DMS153 treated with DMSO at 0.1 percent for 48 hours (cell line): ENCODE measurements at regions not wholly inside any gene's neighbourhood (a gene's known extent, or its start where the extent isn't known, plus 50 kb on each side); places are given as distances from the start of the nearest gene placed in this dataset.
"Not testable (repeated sequence)": the region's sequence is repeated elsewhere in the genome, so short reads cannot be mapped to it uniquely, and the experiment has no call there.

Experiments used
- DNase-seq: peaks from one replicate; lab custom pipeline; 2025; ENCODE audit not compliant: unreplicated experiment; lab: John Stamatoyannopoulos, UW

DNA sequence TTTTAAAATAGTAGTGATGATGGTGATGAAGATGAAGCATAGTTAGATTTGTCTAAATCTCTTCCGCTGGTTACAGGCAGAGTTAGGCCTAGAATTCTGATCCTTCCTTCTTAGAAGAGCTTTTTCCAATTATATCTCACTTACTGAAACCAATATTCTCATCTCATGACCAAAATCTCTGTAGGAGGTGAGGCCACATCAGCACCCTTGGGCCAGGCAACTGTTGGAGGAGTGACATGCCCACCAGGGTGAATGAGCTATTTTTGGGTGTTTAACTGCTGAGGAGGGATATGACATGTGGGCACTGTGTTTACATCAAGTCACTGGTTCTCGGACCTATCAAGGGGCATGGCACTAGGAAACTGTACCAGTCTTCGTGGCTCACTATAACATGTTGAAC, 102.2 kb upstream of the SLC24A3 start:
- DNase-seq, result no peak

DNA sequence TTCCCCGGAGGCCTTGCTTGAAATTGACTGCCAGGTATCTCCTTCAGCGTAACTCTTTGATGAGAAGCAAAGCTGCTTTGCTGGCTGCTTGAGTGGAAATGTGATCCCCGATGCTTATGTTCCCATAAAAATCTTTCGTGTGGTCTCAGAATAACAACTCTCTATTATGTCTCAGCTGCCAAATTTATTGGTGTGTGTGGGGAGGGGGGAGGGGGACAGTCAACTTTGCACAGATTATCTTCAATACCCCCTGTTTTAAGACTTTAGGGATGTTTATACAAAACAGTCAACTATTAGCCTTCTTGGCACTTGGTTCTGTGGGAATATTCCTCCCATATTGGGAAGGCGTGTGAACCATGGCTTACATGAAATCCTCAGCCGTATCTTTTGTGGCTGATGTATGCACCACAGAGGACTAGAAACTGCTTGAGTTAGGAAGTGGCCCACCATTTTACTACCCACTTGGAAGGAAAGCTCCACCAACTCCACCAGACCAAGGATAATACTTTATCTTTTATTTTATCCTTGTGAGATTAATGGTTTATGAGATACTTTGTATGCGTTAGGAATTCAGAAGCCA, 101.5 kb upstream of the SLC24A3 start:
- DNase-seq, result no peak

DNA sequence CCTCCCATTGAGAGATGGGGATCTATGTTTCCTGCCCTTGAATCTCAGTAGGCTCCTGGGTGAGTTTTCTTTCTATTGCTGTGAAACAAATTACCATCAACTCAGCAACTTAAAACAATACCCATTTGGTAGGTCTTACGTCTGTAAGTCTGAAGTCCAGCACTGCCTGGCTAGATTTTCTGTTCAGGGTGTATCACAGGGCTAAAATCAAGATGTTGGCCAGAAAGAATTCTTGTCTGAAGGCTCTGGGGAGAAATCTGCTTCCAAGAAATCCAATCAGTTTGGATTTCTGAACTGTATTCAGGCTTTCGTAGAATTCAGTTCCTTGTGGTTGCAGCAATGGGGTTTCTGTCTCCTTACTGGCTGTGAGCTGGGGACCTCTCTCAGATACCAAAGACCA, 99.6 kb upstream of the SLC24A3 start:
- DNase-seq, result no peak

DNA sequence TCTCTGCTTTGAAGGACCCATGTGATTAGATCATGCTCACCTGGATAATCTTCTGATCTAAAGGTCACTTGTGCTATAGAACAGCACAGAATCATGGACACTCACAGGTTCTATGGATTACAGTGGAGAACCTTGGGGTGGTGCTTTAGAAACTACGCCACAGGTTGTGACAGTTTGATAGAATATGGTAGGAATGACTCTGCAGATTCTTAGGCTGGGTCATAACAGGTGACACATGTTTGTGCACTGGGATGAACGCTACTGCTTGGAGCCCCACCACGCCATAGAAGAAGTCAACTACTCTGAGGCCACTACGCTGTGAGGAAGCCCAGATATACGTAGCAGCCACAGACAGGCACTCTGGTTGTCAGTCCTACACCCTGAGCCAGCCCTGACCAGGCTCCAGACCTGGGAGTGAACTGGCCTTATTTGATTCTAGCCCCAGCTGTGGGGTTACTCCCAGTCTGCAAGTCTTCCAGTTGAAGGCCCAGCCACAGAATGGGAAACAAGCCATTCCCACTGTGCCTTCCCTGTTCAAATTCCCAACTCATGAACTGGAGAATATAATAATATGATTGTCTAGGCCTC, 99.0 kb upstream of the SLC24A3 start:
- DNase-seq, result no peak

DNA sequence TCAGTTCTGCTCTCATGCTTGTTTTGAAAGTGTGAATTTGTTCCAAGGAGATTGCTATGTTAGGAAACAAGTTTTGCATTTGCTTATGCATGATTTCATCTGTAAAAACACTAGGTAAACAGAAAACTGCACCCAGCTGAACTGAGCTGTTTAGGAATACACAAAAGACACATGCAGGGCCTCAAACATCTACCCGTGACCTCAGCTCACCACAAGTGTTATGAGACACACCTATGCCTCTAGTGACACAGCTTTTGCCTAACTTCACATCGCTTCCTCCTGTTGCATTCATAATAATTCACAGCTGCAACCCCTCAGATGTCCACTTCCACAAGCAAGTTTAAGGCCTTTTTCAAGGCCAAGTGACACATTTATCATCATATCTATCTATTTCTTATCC, 98.0 kb upstream of the SLC24A3 start:
- DNase-seq, result no peak

DNA sequence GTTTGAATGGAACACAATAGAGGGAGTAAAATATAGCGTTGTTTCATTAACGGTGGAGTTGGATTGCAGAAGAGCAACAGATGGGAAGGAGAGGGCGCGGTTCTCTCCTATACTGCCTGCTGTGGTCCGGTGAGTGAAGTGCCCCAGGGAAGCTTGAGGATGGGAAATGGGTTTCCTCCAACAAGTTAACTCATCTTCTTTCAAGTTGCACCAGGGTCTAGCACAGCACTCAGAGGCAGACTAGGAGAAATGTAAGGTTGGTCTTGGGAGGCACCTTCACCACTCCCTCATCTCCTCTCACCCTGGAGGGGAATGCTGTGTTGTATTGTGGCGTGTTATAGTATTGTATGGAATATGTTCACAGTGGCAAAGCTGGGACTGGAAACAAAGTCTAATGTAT, 96.9 kb upstream of the SLC24A3 start:
- no peak for DNase-seq

DNA sequence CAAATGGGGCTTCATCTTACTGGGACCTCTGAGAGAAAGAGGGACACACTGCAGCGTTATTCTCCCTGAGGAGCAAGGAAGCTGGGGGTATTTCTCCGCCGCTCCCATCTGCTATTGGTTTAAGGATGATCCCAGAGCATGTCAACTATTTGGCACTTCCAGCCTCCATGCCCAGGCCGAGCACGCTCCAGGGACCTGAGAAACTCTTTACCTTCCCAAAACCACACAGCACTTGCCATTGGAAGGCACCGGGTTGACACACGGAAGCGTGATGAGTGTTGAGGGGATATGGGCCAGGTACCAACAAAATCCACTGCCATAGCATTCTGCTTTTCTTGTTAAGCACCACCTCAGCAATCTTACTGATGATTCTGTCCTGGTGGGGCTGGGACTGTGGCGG, 92.4 kb upstream of the SLC24A3 start:
- DNase-seq, result no peak

DNA sequence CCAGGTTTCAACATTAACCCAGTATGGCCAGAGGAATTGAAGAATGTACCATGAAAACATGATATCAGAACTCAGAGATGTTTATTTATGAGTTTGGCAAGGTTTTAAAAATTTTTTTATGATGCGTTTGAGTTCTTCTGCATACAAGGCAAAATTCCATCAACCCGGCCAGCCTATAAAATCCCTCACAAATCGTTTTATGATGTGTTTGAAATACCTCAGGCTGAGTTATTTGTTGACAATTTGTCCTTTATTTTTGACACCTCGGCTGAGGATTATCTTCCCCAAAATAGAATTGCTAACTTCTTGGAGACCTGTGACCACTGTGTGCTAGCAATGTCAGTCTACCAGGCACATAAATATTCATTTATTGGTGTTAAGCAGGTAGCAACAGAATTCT, 91.9 kb upstream of the SLC24A3 start:
- DNase-seq, result no peak

DNA sequence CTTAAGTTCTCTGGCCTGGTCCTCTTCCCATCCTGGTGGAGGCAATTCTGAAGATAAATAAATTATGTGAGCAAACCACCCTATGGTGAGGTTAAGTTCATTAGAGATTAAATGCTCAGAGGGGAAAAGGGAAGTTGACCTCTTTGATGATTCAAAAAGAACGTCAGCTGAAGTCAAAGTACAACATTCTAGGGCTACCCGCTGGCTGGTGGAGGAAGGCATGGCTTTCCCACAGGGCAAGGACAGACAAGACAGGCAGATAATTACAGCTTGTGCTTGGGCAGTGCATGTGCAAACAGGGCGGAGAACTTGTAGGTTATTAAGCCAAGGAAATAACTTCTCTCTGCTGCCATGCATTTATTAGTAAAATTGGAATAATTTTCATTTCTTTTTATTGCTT, 91.0 kb upstream of the SLC24A3 start:
- no peak for DNase-seq

DNA sequence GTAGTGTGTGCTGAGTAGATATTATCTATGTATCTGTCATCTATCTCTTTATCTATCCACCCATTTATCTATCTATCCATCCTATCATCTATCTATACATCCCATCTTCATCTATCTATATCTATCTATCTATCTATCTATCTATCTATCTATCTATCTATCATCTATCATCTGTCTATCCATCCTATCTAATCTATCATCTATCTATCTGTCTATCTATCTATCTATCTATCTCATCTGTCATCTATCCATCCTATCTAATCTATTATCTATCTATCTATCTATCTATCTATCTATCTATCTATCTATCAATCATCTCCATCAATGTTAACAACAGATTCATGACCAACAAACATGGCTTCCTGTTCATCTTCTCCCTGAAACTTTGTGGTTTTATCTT, 90.5 kb upstream of the SLC24A3 start:
- DNase-seq, result no peak

DNA sequence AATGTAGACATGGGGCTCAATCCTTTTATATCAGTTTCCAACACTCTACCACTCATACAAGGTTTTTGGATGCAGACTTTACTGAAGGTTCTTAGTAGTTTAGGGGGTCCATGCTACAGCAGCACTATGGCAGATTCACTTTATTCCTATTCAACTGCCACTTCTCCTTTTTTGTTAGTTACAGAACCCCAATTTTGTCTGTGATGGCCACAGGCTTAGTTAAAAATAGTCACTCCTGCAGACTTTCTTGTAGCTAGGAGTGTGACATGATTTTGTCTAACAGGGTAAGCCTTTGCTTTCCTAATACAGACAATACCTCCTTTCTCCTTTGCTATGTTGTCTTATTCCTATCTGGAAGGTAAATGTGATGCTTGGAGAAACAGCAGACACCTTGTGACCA, 90.0 kb upstream of the SLC24A3 start:
- DNase-seq, result no peak

DNA sequence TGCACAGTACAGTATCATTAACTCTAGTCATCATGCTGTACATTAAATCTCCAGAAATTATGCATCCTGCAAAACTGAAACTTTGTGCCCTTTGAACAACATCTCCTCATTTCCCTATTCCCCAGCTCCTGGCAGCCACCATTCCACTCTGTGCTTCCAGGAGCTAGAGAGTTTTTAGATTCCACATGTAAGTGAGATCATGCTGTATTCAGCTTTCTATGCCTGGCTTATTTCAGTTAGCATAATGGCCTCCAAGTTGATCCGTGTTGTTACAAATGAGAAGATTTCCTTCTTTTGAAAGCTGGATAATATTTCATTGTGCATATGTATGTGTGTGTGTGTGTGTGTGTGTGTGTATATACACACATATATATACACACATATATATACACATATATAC, 86.9 kb upstream of the SLC24A3 start:
- DNase-seq, result no peak

DNA sequence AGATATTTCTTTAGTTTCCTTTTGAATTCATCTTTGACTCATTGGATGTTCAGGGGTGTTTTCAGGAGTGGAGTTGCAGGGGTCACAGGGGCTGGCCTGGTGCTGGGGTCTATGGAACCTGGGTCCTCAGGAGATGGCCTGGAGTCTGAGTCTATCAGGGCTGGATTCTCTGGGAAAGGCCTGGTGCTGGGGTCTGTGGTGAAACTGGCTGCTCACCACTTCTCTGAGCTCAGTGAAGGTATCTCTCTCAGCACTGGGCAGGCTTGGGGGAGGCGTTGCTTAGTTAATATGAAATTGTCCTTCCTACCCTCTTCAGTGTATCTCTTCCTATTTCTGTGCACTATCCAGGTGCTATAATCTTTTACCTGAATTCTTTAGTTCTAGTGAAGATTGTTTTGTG, 83.1 kb upstream of the SLC24A3 start:
- DNase-seq, result no peak

DNA sequence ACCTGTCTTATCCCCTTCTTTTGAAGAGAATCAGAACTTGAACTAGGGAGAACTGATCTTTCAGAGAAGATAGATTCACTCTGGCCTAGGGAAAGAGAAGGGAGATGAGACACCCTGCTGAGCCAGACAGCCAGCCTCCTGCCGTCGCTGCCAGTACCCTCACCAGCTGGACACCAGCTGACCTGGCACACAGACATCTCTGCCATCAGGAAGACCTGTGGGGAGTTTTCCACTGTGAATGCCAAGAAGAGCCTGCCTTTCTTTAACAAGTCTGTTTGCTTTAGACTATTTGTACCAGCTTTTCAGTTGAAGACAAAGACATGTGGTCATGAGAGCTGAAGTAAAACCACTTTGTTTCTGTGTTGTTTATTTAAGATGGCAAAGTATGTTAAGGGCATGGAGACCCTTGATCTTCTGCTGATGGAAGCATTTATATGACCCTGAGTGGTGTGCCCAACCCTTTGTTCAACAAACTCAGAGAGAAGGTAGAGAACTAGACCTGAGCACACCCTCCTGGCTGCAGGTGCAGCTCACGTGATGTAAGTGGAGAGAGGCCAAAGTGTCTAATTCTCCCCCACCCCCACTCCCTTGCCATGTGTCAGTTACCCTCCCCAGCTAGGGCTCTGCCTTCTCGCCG, 82.3 kb upstream of the SLC24A3 start:
- DNase-seq, result peak; percentile 51

DNA sequence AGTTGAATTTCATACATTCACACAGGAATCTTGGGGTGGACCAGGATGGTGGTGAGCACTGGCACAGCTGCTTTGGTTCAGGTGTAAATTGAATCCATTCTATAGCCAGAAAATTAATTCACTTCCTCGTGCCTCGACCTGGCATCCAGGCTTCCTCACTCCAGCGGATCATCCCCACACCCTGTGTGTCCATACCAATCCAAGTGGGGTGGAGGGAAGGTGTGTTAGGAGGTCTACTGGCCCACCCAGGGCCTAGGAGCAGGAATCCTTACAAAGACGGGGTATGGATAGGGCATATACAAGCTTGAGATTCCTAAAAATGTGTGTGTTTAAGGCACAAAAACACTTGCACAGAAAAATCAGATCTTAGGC, 81.8 kb upstream of the SLC24A3 start:
- no peak for DNase-seq

DNA sequence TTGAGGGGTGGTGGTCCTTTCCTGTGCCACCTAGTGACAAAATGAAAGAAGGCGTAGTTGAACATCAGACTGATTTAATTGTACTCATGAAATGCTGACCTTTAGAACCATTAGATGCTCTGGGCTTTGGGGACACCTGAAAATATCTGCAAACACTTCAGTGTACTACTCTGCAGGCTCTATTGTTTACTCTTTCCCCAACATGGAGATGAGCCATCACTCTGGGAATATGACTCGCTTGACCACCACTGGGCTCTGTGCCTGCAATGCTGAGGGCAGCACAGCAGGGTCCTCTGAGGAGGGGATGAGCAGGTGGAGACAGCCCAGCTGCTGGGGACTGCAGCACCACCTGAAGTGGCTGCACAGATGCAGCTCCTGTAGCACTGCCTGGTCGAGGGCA, 74.8 kb upstream of the SLC24A3 start:
- DNase-seq, result peak; percentile 26

DNA sequence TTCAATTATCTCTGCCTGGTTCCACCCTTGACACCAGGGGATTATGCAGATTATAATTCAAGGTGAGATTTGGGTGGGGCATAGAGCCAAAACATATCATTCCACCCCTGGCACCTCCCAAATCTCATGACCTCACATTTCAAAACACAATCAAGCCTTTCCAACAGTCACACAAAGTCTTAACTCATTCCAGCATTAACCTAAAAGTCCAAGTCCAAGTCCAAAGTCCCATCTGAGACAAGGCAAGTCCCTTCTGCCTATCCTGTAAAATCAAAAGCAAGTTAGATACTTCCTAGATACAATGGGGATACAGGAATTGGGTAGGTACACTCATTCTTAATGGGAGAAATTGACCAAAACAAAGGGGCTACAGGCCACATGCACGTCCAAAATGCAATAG, 73.7 kb upstream of the SLC24A3 start:
- DNase-seq, result no peak

DNA sequence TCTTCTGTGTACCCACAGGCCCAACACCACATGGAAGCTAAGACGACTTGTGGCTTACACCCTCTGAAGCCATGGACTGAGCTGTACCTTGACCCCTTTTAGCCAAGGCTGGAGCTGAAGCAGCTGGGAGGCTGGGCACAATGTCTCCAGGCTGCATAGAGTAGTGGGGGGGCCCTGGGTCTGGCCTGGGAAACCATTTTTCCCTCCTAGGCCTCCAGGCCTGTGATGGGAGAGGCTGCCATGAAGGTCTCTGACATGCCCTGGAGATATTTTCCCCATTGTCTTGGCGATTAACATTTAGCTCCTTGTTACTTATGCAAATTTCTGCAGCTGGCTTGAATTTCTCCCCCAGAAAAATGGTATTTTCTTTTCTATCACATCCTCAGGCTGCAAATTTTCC, 72.9 kb upstream of the SLC24A3 start:
- not testable (repeated sequence) for DNase-seq

DNA sequence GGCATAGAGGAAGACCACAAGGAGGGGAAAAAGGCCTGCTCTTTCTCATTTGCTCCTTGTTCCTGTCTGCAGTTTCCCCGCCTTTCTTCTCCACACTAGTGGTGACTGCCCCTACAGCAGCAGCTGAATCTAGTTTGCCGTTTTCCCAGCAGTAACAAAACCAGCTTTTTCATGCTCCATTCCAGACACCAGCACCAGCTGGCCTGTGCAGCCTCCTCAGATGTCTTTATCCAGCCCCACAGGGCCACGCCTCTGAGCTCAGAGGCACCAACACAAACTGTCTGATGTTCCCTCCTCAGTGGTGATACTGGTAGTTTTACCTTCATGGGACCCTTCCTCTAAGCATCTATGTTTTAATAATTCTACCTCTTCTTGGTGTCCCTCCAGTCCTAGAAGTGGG, 70.4 kb upstream of the SLC24A3 start:
- DNase-seq, result no peak

DNA sequence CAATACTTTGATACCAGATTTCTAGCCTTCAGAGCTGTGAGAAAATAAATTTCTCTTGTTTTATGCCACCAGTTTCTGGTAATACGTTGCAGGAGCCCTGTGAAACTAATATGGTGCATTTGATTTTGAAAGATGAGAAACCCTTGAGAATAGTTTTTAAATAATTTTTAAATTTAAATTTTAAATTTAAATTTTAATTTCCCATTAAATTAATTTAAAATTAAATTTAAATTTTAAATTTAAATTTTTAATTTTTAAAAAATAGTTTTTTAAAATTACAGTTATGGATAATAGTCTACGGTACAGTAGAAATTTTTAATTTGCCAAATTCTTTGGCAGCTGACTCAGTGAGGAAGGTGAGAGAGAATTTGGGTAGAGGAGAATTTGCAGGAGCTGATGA, 68.6 kb upstream of the SLC24A3 start:
- no peak for DNase-seq

DNA sequence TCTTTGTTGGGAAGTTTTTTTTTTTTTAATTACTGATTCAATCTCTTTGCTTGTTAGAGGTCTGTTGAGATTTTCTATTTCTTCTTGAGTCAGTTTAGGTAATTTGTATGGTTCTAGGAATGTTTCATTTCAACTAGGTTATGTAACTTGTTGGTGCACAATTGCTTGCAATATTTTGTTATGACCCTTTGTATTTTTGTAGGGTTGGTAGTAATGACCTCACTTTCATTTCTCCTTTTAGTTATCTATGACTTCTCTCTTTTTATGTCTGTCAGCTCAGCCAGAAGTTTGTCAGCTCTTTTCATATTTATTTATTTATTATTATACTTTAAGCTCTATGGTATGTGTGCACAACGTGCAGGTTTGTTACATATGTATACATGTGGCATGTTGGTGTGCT, 51.1 kb upstream of the SLC24A3 start:
- no peak for DNase-seq
